HG03025 (cell line): ENCODE measurements at regions not wholly inside any gene's neighbourhood (a gene's known extent, or its start where the extent isn't known, plus 50 kb on each side); places are given as distances from the start of the nearest gene placed in this dataset.
A peak's percentile ranks its signal among the peaks of the same experiment; 100 is the strongest.

ENCODE experiments used
- ATAC-seq: cut with Tn5 transposase; IDR thresholded peaks from one replicate; pipeline ENCODE4 v1.9.1; 2021; ENCODE audit warnings: mild to moderate bottlenecking, moderate library complexity; ENCODE audit not compliant: unreplicated experiment, low FRiP score

DNA sequence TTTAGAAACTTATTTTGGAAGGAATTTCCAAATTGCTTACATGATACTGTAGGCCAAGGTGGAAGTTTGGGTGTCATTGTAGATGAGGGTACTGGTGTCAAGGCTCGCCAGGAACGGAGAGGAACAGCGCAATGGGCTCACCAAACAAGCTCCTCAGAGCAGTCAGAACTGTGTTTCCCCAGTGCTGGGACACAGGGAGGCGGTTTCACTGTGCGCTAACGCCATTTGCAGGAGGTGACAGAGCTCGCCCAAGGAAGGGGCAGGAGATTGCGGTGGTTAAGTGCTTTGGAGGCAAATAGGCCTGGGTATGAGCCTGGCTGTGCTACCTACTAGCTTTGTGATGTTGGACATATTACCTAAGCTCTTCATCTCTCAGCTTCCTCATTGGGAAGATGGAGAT, 57.3 kb downstream of the HHEX start:
- no peak for ATAC-seq

GRCh38 chr10:92747600-92747999, 57.8 kb downstream of the HHEX start:
- ATAC-seq = no peak

DNA sequence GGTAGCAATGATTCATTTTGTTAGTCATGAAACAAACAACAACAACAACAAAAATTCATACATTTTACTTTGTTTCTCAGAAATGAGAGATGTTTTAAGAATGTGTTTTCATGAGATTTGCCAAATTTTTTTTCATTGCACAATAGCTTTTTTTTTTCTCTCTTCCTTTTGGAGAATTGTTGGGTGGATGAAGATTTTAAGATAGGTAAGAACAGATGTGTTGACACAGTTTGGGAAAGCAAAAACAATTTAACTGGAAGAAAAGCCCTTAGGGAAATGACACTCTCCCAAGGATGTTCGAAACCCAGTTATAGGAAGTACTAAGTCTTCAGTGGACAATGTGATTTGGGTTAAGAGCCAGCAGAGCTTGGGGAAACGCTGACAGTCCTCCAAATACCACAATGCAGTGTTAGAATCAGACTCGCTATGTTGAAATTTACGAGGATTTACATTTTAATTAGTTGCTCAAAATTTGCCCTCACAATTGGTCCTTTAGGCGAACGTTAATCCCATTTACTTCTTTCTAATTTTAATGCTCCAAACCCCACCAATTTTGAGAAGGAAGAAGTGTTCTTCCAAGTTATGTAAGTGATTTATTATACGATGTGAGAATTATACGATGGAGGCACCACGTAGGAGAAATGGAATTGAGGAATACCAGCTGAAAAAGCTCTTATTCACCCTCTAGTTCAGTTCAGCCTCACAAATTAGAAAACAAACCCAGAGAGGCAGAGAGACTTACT, 61.2 kb downstream of the HHEX start:
- no peak for ATAC-seq

DNA sequence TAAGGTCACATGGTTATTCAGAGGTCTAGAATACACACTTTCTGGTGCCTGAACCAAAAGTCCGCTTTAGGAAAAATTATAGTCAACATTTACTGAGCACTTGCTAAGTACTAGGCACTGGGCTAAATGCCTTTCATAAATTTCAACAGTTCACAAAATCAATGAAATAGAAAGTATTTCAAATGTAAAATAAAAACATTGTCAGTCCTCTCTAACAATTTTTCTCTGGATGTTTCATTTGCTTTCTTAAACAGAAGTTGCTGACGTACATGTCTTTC, 61.7 kb downstream of the HHEX start:
- no peak for ATAC-seq

- no peak for ATAC-seq
Measured at GRCh38 chr10:92751827-92752226, 62.1 kb downstream of the HHEX start.

DNA sequence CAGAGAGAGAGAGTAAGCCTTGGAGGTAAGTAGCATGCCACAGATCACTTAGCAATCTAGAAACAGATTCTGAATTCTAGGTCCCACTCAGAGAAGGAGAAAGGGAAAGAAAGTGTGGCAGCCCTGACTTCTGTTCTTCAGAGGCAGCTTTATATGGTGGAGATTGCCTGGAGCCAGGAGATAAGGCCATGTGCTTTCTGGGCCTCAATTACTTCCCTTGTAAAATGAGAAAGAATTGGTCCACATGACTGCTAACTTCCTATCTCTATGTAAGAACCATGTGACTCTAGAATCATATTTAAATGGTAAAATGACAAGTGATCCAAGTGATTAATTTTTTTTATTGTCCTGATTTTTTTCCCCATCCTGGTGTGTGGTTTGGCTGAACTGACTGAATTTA, 64.1 kb downstream of the HHEX start:
- no peak for ATAC-seq

- no peak for ATAC-seq
Measured at GRCh38 chr10:92755725-92756124, 66.0 kb downstream of the HHEX start.

DNA sequence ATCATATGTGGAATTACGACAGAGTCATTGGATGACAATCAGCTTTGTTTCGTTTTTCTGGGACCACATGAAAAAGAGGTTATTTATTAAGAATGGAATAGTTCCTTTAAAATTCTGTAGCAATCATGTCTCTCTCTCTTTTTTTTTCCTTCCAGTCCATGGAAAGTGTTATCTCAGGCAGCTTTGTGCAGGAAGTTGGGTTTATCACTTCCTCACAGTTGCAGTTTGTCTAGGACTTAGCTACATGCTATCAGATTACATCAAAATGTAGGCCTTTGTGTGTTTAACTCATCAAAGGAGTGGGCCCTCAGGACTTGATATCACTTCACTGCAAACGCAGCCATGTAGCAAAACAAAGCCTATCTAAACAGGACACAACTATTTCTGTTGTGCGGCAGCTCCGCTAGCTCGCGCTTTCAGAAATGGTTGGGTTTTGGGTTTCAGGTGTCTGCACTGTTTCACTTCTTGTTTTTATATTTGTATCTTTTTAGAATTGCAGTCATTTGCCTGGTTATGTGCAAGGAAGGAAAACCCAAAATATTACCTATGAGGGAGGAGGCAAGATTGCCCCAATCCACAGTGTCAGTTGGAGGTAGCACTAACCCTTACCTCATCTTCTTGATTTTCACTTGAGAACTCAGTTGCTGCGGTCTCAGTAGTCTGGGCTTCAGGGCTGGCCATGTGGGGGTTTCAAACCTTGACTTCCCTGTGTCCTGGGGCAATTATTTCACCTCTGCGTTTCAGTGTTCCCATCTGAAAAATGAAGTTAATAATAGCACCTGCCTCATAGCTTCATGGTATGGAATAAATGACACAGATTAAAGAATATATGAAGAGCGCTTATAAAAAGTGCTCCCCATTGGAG, 66.7 kb downstream of the HHEX start:
- peak; percentile 91 for ATAC-seq

DNA sequence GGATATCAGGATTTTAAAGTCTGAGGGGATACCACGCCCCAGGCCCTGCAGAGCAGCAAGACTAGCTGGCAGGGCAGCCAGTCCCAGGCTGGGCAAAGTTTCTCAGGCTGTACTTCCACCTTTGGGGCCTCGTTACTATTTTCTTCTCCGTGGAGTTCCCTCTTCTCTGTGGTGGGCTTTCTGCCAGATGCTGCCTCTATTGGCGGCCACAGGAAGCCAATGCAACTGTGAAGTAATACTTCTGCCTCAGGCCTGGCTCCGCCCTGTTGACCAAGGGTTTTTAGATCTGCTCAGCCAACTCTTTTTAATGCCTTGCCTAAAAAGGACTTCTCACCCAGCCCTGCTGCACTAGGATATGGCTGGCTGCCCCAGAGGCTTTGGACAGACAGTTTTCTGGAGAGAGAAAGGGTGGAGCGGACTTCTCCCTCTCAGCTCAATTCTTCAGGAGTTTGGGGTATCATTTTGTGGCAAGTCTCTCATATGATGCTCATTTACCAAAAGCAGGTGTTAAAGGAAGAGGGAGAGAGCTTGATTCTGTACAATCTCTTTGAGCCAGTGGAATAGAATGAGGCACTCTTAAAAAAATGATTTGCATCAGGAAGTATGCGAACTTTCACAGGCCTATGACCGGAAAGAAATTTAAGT, 67.4 kb downstream of the HHEX start:
- peak; percentile 53 for ATAC-seq

GRCh38 chr10:92757711-92758104, 68.0 kb downstream of the HHEX start:
- ATAC-seq = no peak

GRCh38 chr10:92758594-92758993, 68.8 kb downstream of the HHEX start:
- ATAC-seq = no peak

GRCh38 chr10:92760609-92761008, 70.9 kb downstream of the HHEX start:
- no peak for ATAC-seq

- no peak for ATAC-seq
Measured at GRCh38 chr10:92761571-92761970, 71.8 kb downstream of the HHEX start.

GRCh38 chr10:92763634-92764155, 73.9 kb downstream of the HHEX start:
- no peak for ATAC-seq

GRCh38 chr10:92766451-92766850, 76.7 kb downstream of the HHEX start:
- no peak for ATAC-seq

GRCh38 chr10:92768104-92768503, 78.3 kb downstream of the HHEX start:
- no peak for ATAC-seq

GRCh38 chr10:92773776-92774175, 74.5 kb upstream of the EXOC6 start:
- ATAC-seq = no peak

GRCh38 chr10:92778091-92778490, 70.2 kb upstream of the EXOC6 start:
- ATAC-seq = no peak

- no peak for ATAC-seq
Measured at GRCh38 chr10:92785118-92785517, 63.2 kb upstream of the EXOC6 start.

GRCh38 chr10:92787557-92788152, 60.7 kb upstream of the EXOC6 start:
- no peak for ATAC-seq

DNA sequence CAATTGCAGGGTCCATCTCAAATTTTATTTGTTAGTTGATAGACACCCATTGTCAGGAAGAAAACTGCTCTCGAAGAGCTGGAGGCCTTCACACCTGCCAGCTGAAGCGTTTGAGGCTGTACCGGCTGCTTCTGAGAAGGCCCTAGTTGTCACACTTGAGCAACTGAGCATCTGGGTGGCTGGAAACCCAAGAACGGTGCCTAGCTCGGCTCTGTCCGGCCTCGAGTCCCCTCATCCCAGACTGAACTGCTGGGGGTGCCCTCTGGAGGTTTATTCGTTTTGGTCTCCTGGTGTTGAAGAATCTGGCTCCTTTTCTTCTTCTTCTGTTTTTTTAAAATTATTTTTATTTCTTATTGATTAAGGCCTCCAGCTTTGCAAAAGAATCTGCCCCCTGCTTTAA, 59.3 kb upstream of the EXOC6 start:
- ATAC-seq = no peak
